Right kidney (tissue), 1 donor: ENCODE measurements at regions not wholly inside any gene's neighbourhood (a gene's known extent, or its start where the extent isn't known, plus 50 kb on each side); places are given as distances from the start of the nearest gene placed in this dataset.
A peak's percentile ranks its signal among the peaks of the same experiment; 100 is the strongest.

Source experiments
- DNase-seq: peaks from one replicate; pipeline ENCODE4 v3.0.0-alpha.2; 2016

DNA sequence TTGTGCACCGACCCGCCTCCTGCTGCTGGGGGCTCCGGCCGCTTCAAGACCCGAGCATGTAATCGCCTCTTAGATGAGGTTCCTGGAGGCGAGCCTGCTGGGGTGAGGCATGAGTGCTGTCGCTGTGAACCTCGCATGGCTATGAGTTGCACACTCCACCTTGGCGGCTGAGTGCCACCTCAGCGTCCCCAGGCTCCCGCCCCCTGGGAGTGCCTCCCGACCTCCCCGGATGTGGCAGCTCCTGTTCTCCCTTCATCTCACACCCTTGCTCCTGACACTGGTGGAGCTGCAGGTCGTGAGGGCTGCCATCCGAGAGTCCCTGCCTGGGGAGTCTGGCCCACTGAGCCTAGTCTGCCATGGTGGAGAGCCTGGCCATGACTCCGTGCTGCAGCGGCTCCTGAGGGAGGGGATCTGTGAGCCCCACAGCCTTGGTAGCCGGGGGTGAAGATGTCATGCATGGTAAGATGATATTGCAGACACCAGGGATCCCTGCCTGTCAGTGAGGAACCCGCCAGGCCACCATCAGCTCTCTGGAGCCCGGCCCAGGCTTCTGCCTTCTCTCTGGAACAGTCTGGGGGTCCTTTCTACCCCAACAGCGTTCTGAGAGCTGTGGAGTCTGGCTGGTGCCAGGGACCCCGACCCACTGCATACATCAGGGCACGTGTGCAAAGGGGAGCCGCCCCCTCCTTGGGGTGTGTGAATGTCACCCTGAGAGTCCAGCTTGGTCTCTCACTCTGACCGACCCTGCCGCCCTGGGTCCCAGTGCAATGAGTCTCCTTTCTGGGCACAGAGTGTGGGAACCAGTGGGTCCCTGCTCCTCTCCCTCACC, 61.6 kb upstream of the HS6ST1 start:
- no peak for DNase-seq

- DNase-seq = peak; percentile 41
Measured at GRCh38 chr2:128380961-128381938, 62.6 kb upstream of the HS6ST1 start.

DNA sequence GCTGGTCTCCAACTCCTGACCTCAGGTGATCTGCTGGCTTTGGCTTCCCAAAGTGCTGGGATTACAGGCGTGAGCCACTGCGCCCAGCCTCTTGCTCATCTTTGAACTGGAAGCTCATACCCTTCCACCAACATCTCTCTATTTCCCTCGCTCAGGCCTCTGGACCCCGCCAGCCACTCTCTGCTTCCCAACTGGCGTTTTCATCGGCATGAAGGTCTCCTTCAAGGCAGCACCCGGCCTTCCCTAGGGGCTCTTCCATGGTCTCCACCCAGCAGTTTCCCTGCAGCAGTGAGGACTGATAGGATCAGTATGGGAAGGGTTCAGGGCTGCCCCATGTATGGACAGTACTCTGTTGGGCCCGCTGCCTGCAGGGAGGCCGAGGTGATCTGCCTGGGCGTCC, 65.8 kb upstream of the HS6ST1 start:
- no peak for DNase-seq

- no peak for DNase-seq
Measured at GRCh38 chr2:128384956-128385355, 66.3 kb upstream of the HS6ST1 start.

DNA sequence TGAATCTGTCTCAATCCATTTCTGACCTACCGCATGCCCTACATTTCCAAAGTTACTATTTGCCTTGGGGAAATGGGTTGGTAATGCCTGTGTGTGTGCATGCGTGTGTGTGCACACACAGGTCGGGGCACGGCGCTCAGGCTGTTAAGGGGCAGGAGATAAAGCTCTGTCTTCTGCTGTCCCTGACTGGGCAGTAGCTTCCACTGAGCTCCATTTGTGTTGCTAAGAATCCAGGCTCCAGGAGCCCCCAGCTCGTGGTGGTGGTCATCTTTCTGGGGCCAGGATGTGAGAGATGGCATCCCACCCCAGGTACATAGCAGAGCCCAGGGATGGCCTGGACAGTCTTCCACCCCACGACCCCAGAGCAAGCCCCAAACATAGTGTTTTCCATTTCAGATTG, 66.7 kb upstream of the HS6ST1 start:
- no peak for DNase-seq

DNA sequence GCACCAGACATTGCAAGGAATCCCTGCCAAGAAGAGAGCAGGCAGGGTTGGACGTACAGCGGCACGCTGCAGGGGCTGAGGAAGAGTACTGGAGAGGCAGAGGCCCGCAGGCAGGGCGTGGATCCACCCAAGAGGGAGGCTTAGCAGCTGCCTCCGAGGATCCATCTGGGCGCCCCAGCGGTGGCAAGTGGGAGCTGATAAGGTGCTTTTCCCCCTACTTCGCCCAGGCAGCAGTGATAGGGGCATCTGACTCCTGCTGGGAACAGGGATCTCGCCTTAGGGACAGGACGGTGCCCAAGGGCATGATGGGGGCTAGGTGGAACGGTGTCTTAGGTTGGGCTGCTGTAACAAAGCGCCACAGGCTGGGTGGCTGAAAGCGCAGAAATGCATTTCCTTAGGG, 67.4 kb upstream of the HS6ST1 start:
- DNase-seq = no peak

DNA sequence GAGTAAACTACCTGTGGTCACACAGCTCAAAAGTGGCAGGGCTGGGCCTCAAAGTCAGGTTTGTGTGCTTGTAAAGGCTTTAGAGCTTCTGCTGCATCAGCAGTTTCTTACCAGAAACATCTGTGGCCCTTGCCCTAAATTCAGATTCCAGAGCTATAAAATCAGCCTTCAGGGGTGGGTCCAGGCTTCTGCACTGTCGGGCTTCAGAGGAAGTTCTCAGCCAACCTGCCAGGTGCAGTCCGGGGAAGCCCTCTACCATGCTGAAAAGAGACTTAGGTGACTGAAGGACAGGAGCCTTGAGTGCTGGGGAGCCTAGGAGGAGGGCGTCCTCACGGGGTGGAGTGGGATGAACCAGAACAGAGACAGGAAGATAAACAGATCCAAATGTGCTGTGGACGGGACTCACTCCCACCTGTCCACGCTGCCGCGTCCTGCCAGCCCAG, 69.9 kb upstream of the HS6ST1 start:
- no peak for DNase-seq

- no peak for DNase-seq
Measured at GRCh38 chr2:128389388-128390086, 70.9 kb upstream of the HS6ST1 start.

DNA sequence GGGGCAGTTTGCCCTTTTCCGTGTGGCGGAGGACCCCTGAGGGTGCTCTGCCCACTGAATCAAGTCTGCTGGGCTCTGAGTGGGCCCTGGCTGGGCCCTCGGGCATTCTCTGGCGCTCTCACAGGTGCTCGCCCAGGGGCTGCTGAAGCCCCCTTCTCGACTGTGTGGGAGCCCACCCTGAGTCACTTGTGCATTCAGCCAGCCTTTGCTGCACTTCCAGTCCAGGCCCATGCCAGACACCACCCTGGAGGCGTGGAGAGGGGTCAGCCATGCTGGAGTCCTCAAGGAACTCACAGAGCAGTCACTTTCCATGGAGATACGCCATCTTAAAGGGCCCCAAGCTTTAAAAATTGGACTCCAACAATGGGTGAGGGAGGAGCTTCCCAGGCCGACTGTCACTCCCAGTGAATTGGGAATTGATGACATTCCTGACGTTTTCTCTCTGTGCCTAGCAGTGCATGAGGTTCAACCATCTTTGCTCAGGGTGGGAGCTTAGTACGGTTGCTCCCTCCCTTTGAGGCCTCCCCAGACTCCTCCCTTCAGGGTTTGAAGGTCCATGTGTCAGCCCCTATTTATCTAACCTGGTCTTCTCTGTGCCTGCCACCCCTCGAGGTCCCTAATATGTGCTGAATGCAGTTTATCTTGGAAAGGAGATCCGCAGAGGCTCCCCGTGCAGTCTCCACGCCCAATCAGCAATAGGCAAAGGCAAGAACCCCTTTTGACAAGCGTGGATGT, 71.8 kb upstream of the HS6ST1 start:
- DNase-seq = no peak

DNA sequence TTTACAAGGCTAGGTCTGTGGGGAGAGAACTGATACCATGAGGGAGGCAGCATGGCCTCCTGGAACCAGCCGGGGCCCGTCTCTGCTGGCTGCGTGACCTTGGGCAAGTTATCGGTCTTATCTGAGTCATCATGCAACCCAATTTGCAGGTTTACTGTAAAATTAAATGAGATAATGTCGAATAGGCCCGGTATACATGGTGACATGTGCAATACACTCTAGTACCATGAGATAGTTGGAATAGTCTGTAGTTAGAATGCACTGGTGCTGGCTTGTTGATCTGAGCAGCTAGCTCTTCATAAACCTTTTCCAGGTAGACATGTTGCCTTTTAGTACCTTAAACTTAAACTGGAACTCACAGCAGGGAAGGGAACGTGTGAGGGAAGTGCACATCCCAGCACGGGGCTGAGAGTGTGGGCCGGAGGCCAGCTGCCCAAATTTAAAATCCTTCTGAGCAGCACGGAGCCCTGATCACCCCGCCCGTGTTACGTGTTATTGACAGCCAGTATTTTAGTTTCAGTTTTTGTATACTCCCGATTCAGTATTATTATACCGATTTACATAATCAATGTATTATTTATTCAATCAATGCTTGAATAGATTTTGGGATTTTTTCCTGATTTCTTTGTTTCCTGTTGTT, 72.4 kb upstream of the HS6ST1 start:
- DNase-seq = no peak

- no peak for DNase-seq
Measured at GRCh38 chr2:128391679-128392078, 73.0 kb upstream of the HS6ST1 start.

DNA sequence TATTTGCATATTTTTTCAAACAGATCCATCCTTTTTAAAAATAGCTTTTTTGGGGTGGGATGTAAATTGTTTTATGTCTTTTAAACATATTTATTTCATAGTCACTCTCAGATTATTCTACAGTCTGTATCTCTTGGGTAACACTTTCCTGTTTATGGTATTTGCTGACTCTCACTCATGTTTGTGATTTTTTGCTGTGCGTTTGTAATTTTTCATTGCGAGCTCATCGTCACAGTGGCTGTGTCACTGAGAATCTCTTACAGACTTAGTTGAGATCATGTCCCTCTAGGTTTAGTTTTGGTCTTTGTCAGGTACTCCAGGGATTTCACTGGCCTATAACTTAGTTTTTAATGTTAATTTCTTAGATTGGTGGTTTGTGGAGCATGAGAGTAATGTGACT, 73.5 kb upstream of the HS6ST1 start:
- DNase-seq = no peak

- DNase-seq = no peak
Measured at GRCh38 chr2:128394007-128394730, 75.5 kb upstream of the HS6ST1 start.

GRCh38 chr2:128395196-128395595, 76.5 kb upstream of the HS6ST1 start:
- no peak for DNase-seq

DNA sequence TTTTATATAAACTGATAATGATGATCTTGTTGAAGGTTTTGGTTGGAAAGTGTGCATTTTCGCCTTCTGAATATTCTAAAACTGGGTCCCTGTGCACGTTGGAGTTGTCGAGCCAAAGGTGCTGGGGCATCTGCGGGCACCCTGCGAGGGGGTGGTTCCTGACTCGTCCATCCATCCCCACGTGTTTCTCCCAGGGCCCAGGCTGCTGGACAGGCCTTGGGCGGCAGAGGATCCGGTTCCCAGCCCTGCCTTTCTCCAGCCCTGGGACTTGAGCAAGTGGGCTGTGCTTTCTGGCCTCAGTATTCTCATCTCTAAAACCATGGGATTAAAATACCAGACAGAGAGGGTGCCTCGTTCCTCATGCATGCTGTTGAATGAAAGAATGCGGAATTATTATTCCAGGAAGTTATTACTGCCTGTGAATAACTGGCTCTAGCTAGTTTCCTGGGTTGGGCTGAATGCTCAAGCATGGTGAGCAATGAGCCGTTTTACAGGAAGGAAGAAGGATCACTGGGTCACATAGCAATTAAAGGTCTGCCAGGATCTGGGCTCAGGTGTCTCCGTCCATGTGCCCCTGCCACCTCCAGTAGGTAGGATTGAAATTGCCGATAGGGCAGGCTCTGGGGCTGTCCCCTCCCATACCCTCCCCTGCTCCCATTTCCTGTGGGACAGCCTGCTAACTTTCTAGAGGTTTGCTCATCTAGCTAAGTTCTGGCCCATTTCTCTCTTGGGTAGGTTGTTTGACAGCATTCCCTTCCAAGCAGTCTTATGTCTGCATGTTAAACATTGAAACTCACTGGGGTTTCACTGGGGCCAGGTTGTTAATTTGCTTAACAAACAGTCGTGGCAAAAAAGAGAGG, 77.2 kb upstream of the HS6ST1 start:
- DNase-seq = peak; percentile 67

- peak; percentile 60 for DNase-seq
Measured at GRCh38 chr2:128396500-128396891, 77.8 kb upstream of the HS6ST1 start.

DNA sequence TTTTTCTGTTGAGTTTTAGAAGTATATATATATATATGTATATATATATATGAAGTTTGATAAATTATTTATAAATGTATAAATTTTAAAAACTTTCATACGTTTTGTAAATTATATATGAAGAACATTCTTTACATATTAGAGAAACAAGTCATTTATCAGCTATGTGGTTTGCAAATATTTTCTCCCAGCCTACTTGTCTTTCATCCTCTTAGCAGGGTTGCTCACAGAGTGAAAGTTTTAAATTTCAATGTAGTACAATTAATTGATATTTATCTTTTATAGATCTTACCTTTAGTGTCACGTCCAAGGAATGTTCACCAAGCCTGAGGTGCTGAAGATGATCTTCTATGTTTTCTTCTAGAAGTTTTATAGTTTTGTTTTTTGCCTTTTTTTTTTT, 78.3 kb upstream of the HS6ST1 start:
- no peak for DNase-seq

DNA sequence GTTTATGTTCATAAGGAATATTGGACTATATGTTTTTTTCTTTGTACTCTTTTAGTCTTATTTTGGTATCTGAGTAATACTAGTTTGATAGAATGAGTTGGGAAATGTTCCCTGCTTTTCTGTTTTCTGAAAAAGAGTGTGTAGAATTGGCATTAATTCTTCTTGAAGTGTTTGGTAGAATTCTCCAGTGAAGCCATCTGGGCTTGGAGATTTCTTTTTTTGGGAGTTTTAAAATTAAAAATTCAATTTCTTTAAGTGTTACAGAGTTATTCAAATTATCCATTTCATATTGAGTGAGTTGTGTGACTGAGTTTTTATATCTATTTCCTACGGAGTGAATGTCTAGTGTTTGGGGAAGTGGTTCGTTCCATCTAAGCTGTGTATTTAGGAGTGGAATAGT, 80.6 kb upstream of the HS6ST1 start:
- no peak for DNase-seq

- no peak for DNase-seq
Measured at GRCh38 chr2:128399690-128400291, 81.1 kb upstream of the HS6ST1 start.
